ENCODE measurements at regions not wholly inside any gene's neighbourhood (a gene's known extent, or its start where the extent isn't known, plus 50 kb on each side); places are given as distances from the start of the nearest gene placed in this dataset.

GRCh38 chr5:100188778-100189177 lies 346.4 kb upstream of the FAM174A start:
- no peaks in the 10 kb centered on the region for H3K79me2 ChIP-seq (ENCODE audit: insufficient read depth, low read depth)
- no peak overlapping the region for H3K27ac ChIP-seq
- no peak overlapping the region for H3K4me3 ChIP-seq (IDR thresholded peaks at IDR 0.05; ENCODE audit: insufficient read depth, low read depth, low read length)
- no peak overlapping the region for H3K4me2 ChIP-seq
- TF ChIP-seq CTCF (conservative IDR thresholded peaks at IDR 0.05; ENCODE audit: low read depth, low read length): no peak
- H4K20me1 ChIP-seq (ENCODE audit: insufficient read depth): no peaks in the 10 kb centered on the region
- H3K27me3 ChIP-seq (ENCODE audit: insufficient read depth, low read depth): no peaks in the 10 kb centered on the region
- H3K36me3 ChIP-seq (ENCODE audit: insufficient read depth): no peaks in the 10 kb centered on the region
- peaks cover 16% of the 10 kb centered on the region for H3K4me1 ChIP-seq (ENCODE audit: low read depth, poor library complexity, severe bottlenecking)
- H3K9ac ChIP-seq: no peak overlapping the region
- no peak overlapping the region for H2AFZ ChIP-seq (ENCODE audit: low read depth)

GRCh38 chr5:100188339-100188738 lies 346.8 kb upstream of the FAM174A start:
- Histone ChIP-seq H2AFZ (ENCODE audit: low read depth) (no peak overlapping the region), H3K36me3 (ENCODE audit: insufficient read depth) (no peaks in the 10 kb centered on the region), H3K4me1 (ENCODE audit: low read depth, poor library complexity, severe bottlenecking) (peaks cover 16% of the 10 kb centered on the region), H3K4me3 (IDR thresholded peaks at IDR 0.05; ENCODE audit: insufficient read depth, low read depth, low read length) (no peak overlapping the region), H4K20me1 (ENCODE audit: insufficient read depth) (no peaks in the 10 kb centered on the region), H3K9ac (no peak overlapping the region), H3K4me2 (no peak overlapping the region), H3K79me2 (ENCODE audit: insufficient read depth, low read depth) (no peaks in the 10 kb centered on the region), H3K27ac (no peak overlapping the region), H3K27me3 (ENCODE audit: insufficient read depth, low read depth) (no peaks in the 10 kb centered on the region)
- TF ChIP-seq CTCF (conservative IDR thresholded peaks at IDR 0.05; ENCODE audit: low read depth, low read length): no peak

DNA sequence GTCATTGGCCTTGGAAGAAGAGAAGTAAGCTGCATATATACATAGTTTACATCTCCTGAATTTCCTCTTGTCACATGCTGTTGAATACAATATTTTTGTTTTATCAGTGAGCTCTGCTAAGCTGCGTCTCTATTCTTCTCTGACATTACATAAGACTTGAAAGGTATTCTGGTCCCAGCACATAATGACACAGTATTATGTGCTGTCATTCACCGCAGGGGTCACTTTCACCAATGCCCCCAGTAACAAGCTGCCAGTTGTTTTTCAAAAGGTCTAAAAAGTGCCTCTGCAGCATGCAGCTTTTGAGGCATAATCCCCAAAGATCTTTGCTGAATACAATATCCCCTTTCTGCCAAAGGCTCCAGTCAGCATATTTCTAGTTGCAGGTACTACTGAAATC lies 349.0 kb upstream of the FAM174A start:
- Histone ChIP-seq H3K4me1 (ENCODE audit: low read depth, poor library complexity, severe bottlenecking) (peaks cover 16% of the 10 kb centered on the region), H2AFZ (ENCODE audit: low read depth) (no peak overlapping the region), H3K9ac (no peak overlapping the region), H4K20me1 (ENCODE audit: insufficient read depth) (no peaks in the 10 kb centered on the region), H3K4me2 (peak overlapping the region; percentile 15; the same call in 1 of the 2 replicates), H3K79me2 (ENCODE audit: insufficient read depth, low read depth) (no peaks in the 10 kb centered on the region), H3K36me3 (ENCODE audit: insufficient read depth) (no peaks in the 10 kb centered on the region), H3K27ac (peak overlapping the region; percentile 10; the same call in 1 of the 2 replicates), H3K27me3 (ENCODE audit: insufficient read depth, low read depth) (no peaks in the 10 kb centered on the region), H3K4me3 (IDR thresholded peaks at IDR 0.05; ENCODE audit: insufficient read depth, low read depth, low read length) (no peak overlapping the region)
- TF ChIP-seq CTCF (conservative IDR thresholded peaks at IDR 0.05; ENCODE audit: low read depth, low read length): no peak

- no peak overlapping the region for H3K27ac ChIP-seq
- no peak overlapping the region for H3K4me3 ChIP-seq (IDR thresholded peaks at IDR 0.05; ENCODE audit: insufficient read depth, low read depth, low read length)
- no peaks in the 10 kb centered on the region for H3K27me3 ChIP-seq (ENCODE audit: insufficient read depth, low read depth)
- no peaks in the 10 kb centered on the region for H4K20me1 ChIP-seq (ENCODE audit: insufficient read depth)
- no peak overlapping the region for H2AFZ ChIP-seq (ENCODE audit: low read depth)
- H3K9ac ChIP-seq: no peak overlapping the region
- no peak overlapping the region for H3K4me2 ChIP-seq
- no peaks in the 10 kb centered on the region for H3K79me2 ChIP-seq (ENCODE audit: insufficient read depth, low read depth)
- H3K36me3 ChIP-seq (ENCODE audit: insufficient read depth): no peaks in the 10 kb centered on the region
- peaks cover 16% of the 10 kb centered on the region for H3K4me1 ChIP-seq (ENCODE audit: low read depth, poor library complexity, severe bottlenecking)
- TF ChIP-seq CTCF (conservative IDR thresholded peaks at IDR 0.05; ENCODE audit: low read depth, low read length): no peak
These were observed 352.8 kb upstream of the FAM174A start for GRCh38 chr5:100182402-100182801.

Measured in KMS-11 (cell line).